Transverse colon (tissue), 4 donors: ENCODE measurements at regions not wholly inside any gene's neighbourhood (a gene's known extent, or its start where the extent isn't known, plus 50 kb on each side); places are given as distances from the start of the nearest gene placed in this dataset.

Experiments used
- DNase-seq: peaks from one replicate; pipeline ENCODE4 v3.0.0-alpha.2; 2019
- H3K27ac ChIP-seq, 4 donors: fragments of 200-600 bp; sonication (generic); 2 replicates each; pipeline ENCODE4 v1.5.1; 2016 to 2018; ENCODE audit warnings: inconsistent platforms in 4 of 4
- H3K27me3 ChIP-seq: fragments of 200-600 bp; sonication (generic); 2 replicates; pipeline ENCODE4 v1.5.1; 2017; ENCODE audit warnings: inconsistent platforms
- H3K36me3 ChIP-seq, 4 donors: fragments of 200-600 bp; sonication (generic); 2 replicates each; pipeline ENCODE4 v1.5.1; 2017 to 2019; ENCODE audit warnings: inconsistent platforms in 4 of 4
- H3K4me1 ChIP-seq, 4 donors: fragments of 200-600 bp; sonication (generic); 2 replicates each; pipeline ENCODE4 v1.5.1; 2017 to 2020; ENCODE audit warnings: inconsistent platforms in 4 of 4
- H3K4me3 ChIP-seq, 4 donors: fragments of 200-600 bp; sonication (generic); 1 replicate in 1 of 4; 2 replicates in 3 of 4; pipeline versions ENCODE4 v1.5.1 to v1.6.1; 2017 to 2019; ENCODE audit warnings: inconsistent platforms in 4 of 4
- H3K9me3 ChIP-seq, 2 donors: fragments of 200-600 bp; sonication (generic); 2 replicates each; pipeline ENCODE4 v1.5.1; 2017 to 2019; ENCODE audit warnings: inconsistent platforms in 2 of 2
- CTCF ChIP-seq, 5 experiments: fragments of 200-600 bp in 3 of 5; fragments of 450-650 bp in 2 of 5; sonication (generic) in 3 of 5; IDR thresholded peaks; 1 replicate in 2 of 5; 2 replicates in 3 of 5; pipeline ENCODE4 v1.5.1; 2016 to 2017; ENCODE audit warnings: antibody characterized with exemption in 5 of 5, inconsistent platforms in 3 of 5, mild to moderate bottlenecking in 2 of 5, moderate library complexity in 1 of 5
- EP300 ChIP-seq: sonication (generic); formaldehyde crosslinking; IDR thresholded peaks from one replicate; pipeline ENCODE4 v1.6.1; 2017; ENCODE audit warnings: antibody characterized with exemption, low read depth
- POLR2A ChIP-seq: fragments of 450-650 bp; IDR thresholded peaks from one replicate; pipeline ENCODE4 v1.6.1; 2016; ENCODE audit warnings: antibody characterized with exemption, mild to moderate bottlenecking, moderate library complexity
- POLR2AphosphoS5 ChIP-seq, 3 donors: sonication (generic); formaldehyde crosslinking; IDR thresholded peaks; one replicate each; pipeline ENCODE4 v1.6.1; 2016; ENCODE audit warnings: antibody characterized with exemption in 3 of 3
- WGBS, 2 donors: methylation state at CpG; one replicate each; pipeline ENCODE4 v1.1.5; 2018; ENCODE audit warnings: low coverage in 1 of 2; 5-methylcytosine and 5-hydroxymethylcytosine counted together
- in situ Hi-C, 4 donors: fragments of 200-750 bp; cut with MboI; loops; one replicate each; pipeline versions ENCODE4 v1.15.0 to v1.15.1; 2017; ENCODE audit warnings: low sequenced_read_pairs in 3 of 4, low pct_ligation_motif_present in 1 of 4, low pct_unique_long_range_greater_than_20kb in 1 of 4
- intact Hi-C: fragments of 100-400 bp; cut with DNase I; formaldehyde crosslinking; loops from one replicate; pipeline ENCODE4 v1.15.1; 2023; ENCODE audit warnings: low total_unique reads

GRCh38 chr13:111547726-111548273 lies 227.4 kb downstream of the TEX29 start:
- in situ Hi-C loops (no loop called here), intact Hi-C loops (no loop called here)
- peaks cover 0 to 2% of the 10 kb centered on the region in 2 donors for H3K9me3 ChIP-seq
- TF ChIP-seq EP300 (no peak), POLR2AphosphoS5 (IDR thresholded peaks at IDR 0.05) (no peak), CTCF (IDR thresholded peaks at IDR 0.05) (no peak), POLR2A (no peak)
- no peaks in the 10 kb centered on the region for H3K4me1 ChIP-seq
- DNase-seq: no peak
- 95% methylated on average over 40 of the region's 40 CpGs; no CpG with 5 or more reads in 1 of the 2 donors for WGBS, 2 donors
- H3K27me3 ChIP-seq: no peaks in the 10 kb centered on the region
- H3K4me3 ChIP-seq: no peak overlapping the region
- no peak overlapping the region for H3K27ac ChIP-seq
- H3K36me3 ChIP-seq: no peaks in the 10 kb centered on the region

GRCh38 chr13:111548301-111548700 lies 227.9 kb downstream of the TEX29 start:
- DNase-seq: no peak
- H3K27ac ChIP-seq: no peak overlapping the region
- peaks cover 0 to 2% of the 10 kb centered on the region in 2 donors for H3K9me3 ChIP-seq
- H3K36me3 ChIP-seq: no peaks in the 10 kb centered on the region
- TF ChIP-seq POLR2AphosphoS5 (IDR thresholded peaks at IDR 0.05): no peak
- TF ChIP-seq POLR2A: no peak
- no peak for TF ChIP-seq CTCF (IDR thresholded peaks at IDR 0.05)
- no peak for TF ChIP-seq EP300
- no peaks in the 10 kb centered on the region for H3K4me1 ChIP-seq
- H3K27me3 ChIP-seq: no peaks in the 10 kb centered on the region
- intact Hi-C loops (no loop called here), in situ Hi-C loops (no loop called here)
- H3K4me3 ChIP-seq: no peak overlapping the region
- WGBS, 2 donors: 91% methylated on average over 25 of the region's 25 CpGs; no CpG with 5 or more reads in 1 of the 2 donors

- TF ChIP-seq POLR2AphosphoS5 (IDR thresholded peaks at IDR 0.05): no peak
- TF ChIP-seq POLR2A: no peak
- TF ChIP-seq CTCF (IDR thresholded peaks at IDR 0.05): no peak
- TF ChIP-seq EP300: no peak
- WGBS, 2 donors: 75 to 83% methylated on average over 5 to 10 of the region's 10 CpGs
- Histone ChIP-seq H3K27ac (no peak overlapping the region), H3K4me3 (no peak overlapping the region), H3K36me3 (no peaks in the 10 kb centered on the region), H3K9me3 (peaks cover 0 to 2% of the 10 kb centered on the region in 2 donors), H3K4me1 (no peaks in the 10 kb centered on the region), H3K27me3 (no peaks in the 10 kb centered on the region)
- intact Hi-C loops: no loop called here
- in situ Hi-C loops: no loop called here
- no peak for DNase-seq
These were observed 228.4 kb downstream of the TEX29 start for GRCh38 chr13:111548805-111549204.

GRCh38 chr13:111549464-111549863 lies 229.0 kb downstream of the TEX29 start:
- DNase-seq: no peak
- in situ Hi-C loops (no loop called here), intact Hi-C loops (no loop called here)
- H3K27me3 ChIP-seq: no peaks in the 10 kb centered on the region
- no peaks in the 10 kb centered on the region for H3K4me1 ChIP-seq
- no peak for TF ChIP-seq CTCF (IDR thresholded peaks at IDR 0.05)
- TF ChIP-seq POLR2AphosphoS5 (IDR thresholded peaks at IDR 0.05): no peak
- TF ChIP-seq POLR2A: no peak
- TF ChIP-seq EP300: no peak
- 37% methylated on average over 2 of the region's 2 CpGs; no CpG with 5 or more reads in 1 of the 2 donors for WGBS, 2 donors
- H3K9me3 ChIP-seq: peaks cover 0 to 2% of the 10 kb centered on the region in 2 donors
- no peak overlapping the region for H3K27ac ChIP-seq
- H3K4me3 ChIP-seq: no peak overlapping the region
- H3K36me3 ChIP-seq: no peaks in the 10 kb centered on the region
